K562 (cell line): ENCODE measurements at regions not wholly inside any gene's neighbourhood (a gene's known extent, or its start where the extent isn't known, plus 50 kb on each side); places are given as distances from the start of the nearest gene placed in this dataset.

Source experiments
- ATAC-seq: fragments of 200-7000 bp; cut with Tn5 transposase; 3 replicates; pipeline ENCODE4 v1.9.1; 2020; ENCODE audit warnings: moderate library complexity
- BruUV-seq: library from RNA; stranded (reverse); fragments of 400-500 nt; replicated peaks from 2 replicates; lab custom pipeline; 2021; lab: Mats Ljungman, UMichigan
- CTCF ChIA-PET: fragments of 300-600 bp; formaldehyde crosslinking; extraction: SDS; loops from one replicate; lab custom pipeline; 2021; ENCODE audit warnings: low intra/inter-chr PET ratio; lab: Yijun Ruan, JAX
- POLR2A ChIA-PET: fragments of 300-600, 350-650 bp; sonication (Branson Sonifier 250); formaldehyde crosslinking; extraction: SDS; loops from one replicate; lab custom pipeline; 2021; ENCODE audit warnings: antibody characterized with exemption, inconsistent platforms; lab: Yijun Ruan, JAX
- DNase-seq, 4 experiments: peaks; one replicate each; pipeline versions ENCODE4 v3.0.0 to v3.0.0-alpha.2; 2011 to 2018; ENCODE audit warnings: low spot score in 3 of 4, mixed read lengths in 3 of 4; ENCODE audit errors: extremely low read depth in 1 of 4
- FAIRE-seq: peaks from 2 replicates; lab custom pipeline; 2011; peaks lifted over from hg19 to GRCh38; lab: Jason Lieb, UNC
- H2AFZ ChIP-seq: 2 replicates; pipeline ENCODE4 v1.6.0; 2011; ENCODE audit warnings: low read depth, low read length, control low read depth, inconsistent platforms
- H3K27ac ChIP-seq: fragments of 200-600 bp; 3 replicates; pipeline ENCODE4 v1.8.0; 2011; ENCODE audit warnings: low read depth, mild to moderate bottlenecking, control low read depth, inconsistent platforms, low read length, moderate library complexity, mixed read lengths; ENCODE audit errors: extremely low read depth
- H3K27me3 ChIP-seq, 2 experiments: fragments of 300-600 bp in 1 of 2; 2 replicates in 1 of 2; 3 replicates in 1 of 2; pipeline versions ENCODE4 v1.6.0 to v1.8.0; 2011; ENCODE audit warnings: inconsistent platforms in 2 of 2, low read length in 2 of 2, mild to moderate bottlenecking in 1 of 2, mixed read lengths in 1 of 2, moderate library complexity in 1 of 2; ENCODE audit not compliant: control insufficient read depth in 2 of 2, insufficient read depth in 2 of 2
- H3K36me3 ChIP-seq: fragments of 300-600 bp; 3 replicates; pipeline ENCODE4 v1.8.0; 2011; ENCODE audit warnings: mild to moderate bottlenecking, low read length, inconsistent platforms; ENCODE audit not compliant: control insufficient read depth, insufficient read depth
- H3K4me1 ChIP-seq, 2 experiments: fragments of 200-600 bp in 1 of 2; replicated peaks in 1 of 2; 2 replicates in 1 of 2; 3 replicates in 1 of 2; pipeline versions ENCODE4 v1.5.1 to v1.8.0; 2011; ENCODE audit warnings: inconsistent platforms in 2 of 2, low read length in 2 of 2, mild to moderate bottlenecking in 1 of 2, mixed read lengths in 1 of 2, moderate library complexity in 1 of 2; ENCODE audit not compliant: control insufficient read depth in 2 of 2, insufficient read depth in 2 of 2
- H3K4me2 ChIP-seq: 2 replicates; pipeline ENCODE4 v1.6.1; 2011; ENCODE audit warnings: low read length, control low read depth, inconsistent platforms, mixed read lengths; ENCODE audit not compliant: insufficient read depth
- H3K4me3 ChIP-seq: fragments of 200-600 bp; sonication (generic), shearing (Covaris generic); 2 replicates; pipeline ENCODE4 v1.5.1; 2016; ENCODE audit warnings: control low read depth, inconsistent platforms
- H3K79me2 ChIP-seq: fragments of 200-600 bp; 3 replicates; pipeline ENCODE4 v1.8.0; 2011; ENCODE audit warnings: low read length, inconsistent platforms; ENCODE audit not compliant: control insufficient read depth, insufficient read depth
- H3K9ac ChIP-seq, 2 experiments: 2 replicates each; pipeline versions ENCODE4 v1.6.0 to v1.6.1; 2011; ENCODE audit warnings: low read depth in 2 of 2, low read length in 2 of 2, control low read depth in 1 of 2, inconsistent platforms in 1 of 2, mild to moderate bottlenecking in 1 of 2, mixed read lengths in 1 of 2; ENCODE audit not compliant: insufficient read depth in 1 of 2
- H3K9me1 ChIP-seq: one replicate; pipeline ENCODE4 v1.6.0; 2011; ENCODE audit warnings: inconsistent platforms, mild to moderate bottlenecking, low read length, moderate library complexity; ENCODE audit not compliant: control insufficient read depth, insufficient read depth
- H3K9me3 ChIP-seq: replicated peaks from 2 replicates; pipeline ENCODE4 v1.5.1; 2011; ENCODE audit warnings: low read depth, low read length, inconsistent platforms; ENCODE audit not compliant: control insufficient read depth, insufficient read depth
- H4K20me1 ChIP-seq: replicated peaks from 2 replicates; pipeline ENCODE4 v1.6.1; 2011; ENCODE audit warnings: low read length, inconsistent platforms, mixed read lengths; ENCODE audit not compliant: control insufficient read depth, insufficient read depth
- CBX3 ChIP-seq, 2 experiments: IDR thresholded peaks; 1 replicate in 1 of 2; 2 replicates in 1 of 2; pipeline ENCODE4 v1.6.1; 2012; ENCODE audit warnings: inconsistent platforms in 2 of 2, low read length in 2 of 2, borderline replicate concordance in 1 of 2, control low read depth in 1 of 2
- CSDE1 ChIP-seq, 2 experiments: fragments of 450-650 bp; IDR thresholded peaks; 2 replicates each; pipeline ENCODE4 v1.6.1; 2016; ENCODE audit warnings: mild to moderate bottlenecking in 1 of 2
- GABPB1 ChIP-seq: sonication (generic); formaldehyde crosslinking; IDR thresholded peaks from 2 replicates; pipeline ENCODE4 v1.8.0; 2022; ENCODE audit warnings: mild to moderate bottlenecking, missing genetic modification reagents
- HDAC1 ChIP-seq, 2 experiments: fragments of 450-650 bp; IDR thresholded peaks; 2 replicates each; pipeline ENCODE4 v1.6.1; 2016 to 2017; ENCODE audit warnings: inconsistent platforms in 1 of 2, mild to moderate bottlenecking in 1 of 2, moderate library complexity in 1 of 2
- KAT2B ChIP-seq: IDR thresholded peaks from one replicate; pipeline ENCODE4 v1.6.1; 2012; ENCODE audit warnings: low read depth, mild to moderate bottlenecking, control low read depth, inconsistent platforms, low read length, moderate library complexity
- MCM5 ChIP-seq: fragments of 450-650 bp; IDR thresholded peaks from 2 replicates; pipeline ENCODE4 v1.6.1; 2016; ENCODE audit warnings: low read depth
- MTF1 ChIP-seq: fragments of 250-450 bp; sonication (Bioruptor Pico); IDR thresholded peaks from 2 replicates; pipeline ENCODE4 v1.9.0; 2021; ENCODE audit warnings: moderate library complexity, mild to moderate bottlenecking, inconsistent platforms, borderline replicate concordance
- PHF8 ChIP-seq: fragments of 200-600 bp; sonication (generic); IDR thresholded peaks from 2 replicates; pipeline ENCODE4 v1.6.1; 2012; ENCODE audit warnings: mixed run types, mild to moderate bottlenecking, inconsistent platforms, low read length, moderate library complexity, borderline replicate concordance
- PTBP1 ChIP-seq: fragments of 200-400 bp; formaldehyde crosslinking; IDR thresholded peaks from 2 replicates; pipeline ENCODE4 v1.6.1; 2017; ENCODE audit warnings: low read depth, low read length
- SP1 ChIP-seq: sonication (generic); formaldehyde crosslinking; IDR thresholded peaks from 2 replicates; pipeline ENCODE4 v1.8.1; 2022; ENCODE audit warnings: mild to moderate bottlenecking, missing genetic modification reagents
- TRIM28 ChIP-seq: fragments of 450-650 bp; IDR thresholded peaks from 2 replicates; pipeline ENCODE4 v1.6.1; 2017
- ZBTB17 ChIP-seq: fragments of 450-650 bp; formaldehyde crosslinking; IDR thresholded peaks from 2 replicates; pipeline ENCODE4 v1.4.0; 2020; ENCODE audit warnings: mild to moderate bottlenecking
- ZNF695 ChIP-seq: fragments of 450-650 bp; formaldehyde crosslinking; IDR thresholded peaks from 2 replicates; pipeline ENCODE4 v1.4.0; 2020; ENCODE audit warnings: mild to moderate bottlenecking, moderate library complexity
- ZNF717 ChIP-seq: fragments of 250-450 bp; sonication (Bioruptor Pico); IDR thresholded peaks from 2 replicates; pipeline ENCODE4 v1.5.0; 2021
- WGBS: fragments of 100-300 bp; shearing (Covaris generic); methylation state at CpG from one replicate; pipeline ENCODE4 v1.1.6; 2016; ENCODE audit warnings: low coverage, mixed read lengths; ENCODE audit not compliant: insufficient coverage; ENCODE audit errors: missing lambda C conversion rate; 5-methylcytosine and 5-hydroxymethylcytosine counted together
- in situ Hi-C: fragments of 300-500 bp; cut with MboI; formaldehyde crosslinking; loops from 4 replicates; pipeline ENCODE4 v1.15.0; 2018; ENCODE audit warnings: inconsistent platforms, mixed read lengths
- intact Hi-C: fragments of 100-400 bp; cut with micrococcal nuclease; formaldehyde crosslinking; loops from 2 replicates; pipeline ENCODE4 v1.14.2; 2022
- TF ChIP-seq, protein P1 (sequence below): sonication (generic); formaldehyde crosslinking; IDR thresholded peaks from 2 replicates; pipeline ENCODE4 v1.8.0; 2022; ENCODE audit warnings: mild to moderate bottlenecking, missing genetic modification reagents
- TF ChIP-seq, protein P2 (sequence below), 3 experiments: IDR thresholded peaks in 2 of 3; conservative IDR thresholded peaks in 1 of 3; 2 replicates each; pipeline ENCODE4 v1.5.1; 2011 to 2012; ENCODE audit warnings: low read length in 3 of 3, mild to moderate bottlenecking in 3 of 3, control low read depth in 2 of 3, improper control_type of control experiment in 1 of 3, inconsistent platforms in 1 of 3, low read depth in 1 of 3, mixed read lengths in 1 of 3, moderate library complexity in 1 of 3; ENCODE audit not compliant: insufficient read depth in 2 of 3
- TF ChIP-seq, protein P3 (sequence below): fragments of 250-450 bp; sonication (Bioruptor Pico); IDR thresholded peaks from 2 replicates; pipeline ENCODE4 v1.5.0; 2021

DNA sequence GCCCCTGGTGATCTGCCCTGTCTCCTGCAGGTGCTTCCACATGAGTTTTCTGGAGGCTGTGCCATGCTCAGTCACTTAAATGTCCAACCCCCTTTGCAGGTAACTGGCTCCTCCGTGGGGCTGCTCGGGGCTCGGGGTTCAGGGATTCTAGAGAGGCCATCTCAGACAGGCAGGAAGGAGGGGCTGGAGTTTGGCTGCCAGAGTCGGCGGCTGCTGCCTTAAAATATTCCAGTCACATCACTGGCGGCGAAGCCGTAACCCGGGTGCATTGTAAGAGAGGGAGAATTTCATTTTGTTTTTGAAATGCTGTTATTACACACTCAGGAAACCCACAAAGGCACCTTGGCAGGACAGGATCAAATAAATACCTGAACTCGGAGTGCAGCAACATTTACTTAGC, 212.9 kb upstream of the PMEPA1 start (continued):
- TF ChIP-seq, protein P1, sequence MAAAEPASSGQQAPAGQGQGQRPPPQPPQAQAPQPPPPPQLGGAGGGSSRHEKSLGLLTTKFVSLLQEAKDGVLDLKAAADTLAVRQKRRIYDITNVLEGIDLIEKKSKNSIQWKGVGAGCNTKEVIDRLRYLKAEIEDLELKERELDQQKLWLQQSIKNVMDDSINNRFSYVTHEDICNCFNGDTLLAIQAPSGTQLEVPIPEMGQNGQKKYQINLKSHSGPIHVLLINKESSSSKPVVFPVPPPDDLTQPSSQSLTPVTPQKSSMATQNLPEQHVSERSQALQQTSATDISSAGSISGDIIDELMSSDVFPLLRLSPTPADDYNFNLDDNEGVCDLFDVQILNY: no peak
- TF ChIP-seq PTBP1 (no peak), MTF1 (CRISPR knock-in tag) (no peak), KAT2B (no peak), SP1 (no peak), CBX3 (IDR thresholded peaks at IDR 0.05; ENCODE audit: borderline replicate concordance in 1 of 2, low read length in 2 of 2) (no peak), ZNF695 (CRISPR knock-in tag) (no peak)
- TF ChIP-seq, all 486 proteins: peak for 0

DNA sequence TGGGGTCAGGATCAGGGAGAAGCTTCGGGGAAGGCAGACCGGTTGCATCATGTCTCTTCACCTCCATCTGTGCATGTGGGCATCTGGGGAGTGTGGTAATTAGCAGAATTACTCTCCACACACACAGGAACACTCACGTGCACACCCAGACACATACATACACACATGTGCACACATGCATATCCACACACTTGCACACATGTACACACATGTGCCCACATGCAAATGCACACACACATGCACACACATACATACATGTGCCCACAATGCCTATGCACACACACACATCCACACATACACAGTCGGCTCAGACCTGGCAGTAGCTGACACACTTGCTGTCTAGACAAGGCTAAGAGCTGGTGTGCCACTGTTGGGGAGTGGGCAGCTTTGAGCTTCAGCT, 212.3 kb upstream of the PMEPA1 start:
- no peaks in the 10 kb centered on the region for H3K4me1 ChIP-seq
- H3K4me3 ChIP-seq: no peak overlapping the region
- intact Hi-C loops (no loop called here), in situ Hi-C loops (no loop called here)
- no peak overlapping the region for H3K4me2 ChIP-seq
- H3K79me2 ChIP-seq: no peaks in the 10 kb centered on the region
- TF ChIP-seq ZNF717 (CRISPR knock-in tag) (no peak), GABPB1 (no peak), HDAC1 (IDR thresholded peaks at IDR 0.05) (no peak), TRIM28 (no peak), PHF8 (no peak), ZBTB17 (no peak), CSDE1 (IDR thresholded peaks at IDR 0.05) (no peak), MCM5 (no peak)
- TF ChIP-seq, protein P2, sequence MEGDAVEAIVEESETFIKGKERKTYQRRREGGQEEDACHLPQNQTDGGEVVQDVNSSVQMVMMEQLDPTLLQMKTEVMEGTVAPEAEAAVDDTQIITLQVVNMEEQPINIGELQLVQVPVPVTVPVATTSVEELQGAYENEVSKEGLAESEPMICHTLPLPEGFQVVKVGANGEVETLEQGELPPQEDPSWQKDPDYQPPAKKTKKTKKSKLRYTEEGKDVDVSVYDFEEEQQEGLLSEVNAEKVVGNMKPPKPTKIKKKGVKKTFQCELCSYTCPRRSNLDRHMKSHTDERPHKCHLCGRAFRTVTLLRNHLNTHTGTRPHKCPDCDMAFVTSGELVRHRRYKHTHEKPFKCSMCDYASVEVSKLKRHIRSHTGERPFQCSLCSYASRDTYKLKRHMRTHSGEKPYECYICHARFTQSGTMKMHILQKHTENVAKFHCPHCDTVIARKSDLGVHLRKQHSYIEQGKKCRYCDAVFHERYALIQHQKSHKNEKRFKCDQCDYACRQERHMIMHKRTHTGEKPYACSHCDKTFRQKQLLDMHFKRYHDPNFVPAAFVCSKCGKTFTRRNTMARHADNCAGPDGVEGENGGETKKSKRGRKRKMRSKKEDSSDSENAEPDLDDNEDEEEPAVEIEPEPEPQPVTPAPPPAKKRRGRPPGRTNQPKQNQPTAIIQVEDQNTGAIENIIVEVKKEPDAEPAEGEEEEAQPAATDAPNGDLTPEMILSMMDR (IDR thresholded peaks at IDR 0.05 in 2 of 3, conservative IDR thresholded peaks at IDR 0.05 in 1 of 3; ENCODE audit: insufficient read depth in 2 of 3, low read depth in 1 of 3, low read length in 3 of 3): no peak
- TF ChIP-seq, protein P3, sequence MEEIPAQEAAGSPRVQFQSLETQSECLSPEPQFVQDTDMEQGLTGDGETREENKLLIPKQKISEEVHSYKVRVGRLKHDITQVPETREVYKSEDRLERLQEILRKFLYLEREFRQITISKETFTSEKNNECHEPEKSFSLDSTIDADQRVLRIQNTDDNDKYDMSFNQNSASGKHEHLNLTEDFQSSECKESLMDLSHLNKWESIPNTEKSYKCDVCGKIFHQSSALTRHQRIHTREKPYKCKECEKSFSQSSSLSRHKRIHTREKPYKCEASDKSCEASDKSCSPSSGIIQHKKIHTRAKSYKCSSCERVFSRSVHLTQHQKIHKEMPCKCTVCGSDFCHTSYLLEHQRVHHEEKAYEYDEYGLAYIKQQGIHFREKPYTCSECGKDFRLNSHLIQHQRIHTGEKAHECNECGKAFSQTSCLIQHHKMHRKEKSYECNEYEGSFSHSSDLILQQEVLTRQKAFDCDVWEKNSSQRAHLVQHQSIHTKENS (CRISPR knock-in tag): no peak
- H3K9me1 ChIP-seq: no peaks in the 10 kb centered on the region
- peaks cover 3 to 25% of the 10 kb centered on the region in 2 experiments; a peak in 4 of 5 replicates for H3K27me3 ChIP-seq
- ChIA-PET POLR2A (no interaction called here), CTCF (no interaction called here)
- no peaks in the 10 kb centered on the region for H4K20me1 ChIP-seq
- no peaks in the 10 kb centered on the region for H3K36me3 ChIP-seq
- no peak overlapping the region for H3K9ac ChIP-seq
- DNase-seq (no peak), FAIRE-seq (no peak), ATAC-seq (no peak)
- 0% methylated on average over 4 of the region's 4 CpGs for WGBS
- H3K9me3 ChIP-seq: no peaks in the 10 kb centered on the region
- H3K27ac ChIP-seq: no peak overlapping the region
- H2AFZ ChIP-seq: no peak overlapping the region
- BruUV-seq: no TSS peak
